ENCODE measurements at regions not wholly inside any gene's neighbourhood (a gene's known extent, or its start where the extent isn't known, plus 50 kb on each side); places are given as distances from the start of the nearest gene placed in this dataset.

DNA sequence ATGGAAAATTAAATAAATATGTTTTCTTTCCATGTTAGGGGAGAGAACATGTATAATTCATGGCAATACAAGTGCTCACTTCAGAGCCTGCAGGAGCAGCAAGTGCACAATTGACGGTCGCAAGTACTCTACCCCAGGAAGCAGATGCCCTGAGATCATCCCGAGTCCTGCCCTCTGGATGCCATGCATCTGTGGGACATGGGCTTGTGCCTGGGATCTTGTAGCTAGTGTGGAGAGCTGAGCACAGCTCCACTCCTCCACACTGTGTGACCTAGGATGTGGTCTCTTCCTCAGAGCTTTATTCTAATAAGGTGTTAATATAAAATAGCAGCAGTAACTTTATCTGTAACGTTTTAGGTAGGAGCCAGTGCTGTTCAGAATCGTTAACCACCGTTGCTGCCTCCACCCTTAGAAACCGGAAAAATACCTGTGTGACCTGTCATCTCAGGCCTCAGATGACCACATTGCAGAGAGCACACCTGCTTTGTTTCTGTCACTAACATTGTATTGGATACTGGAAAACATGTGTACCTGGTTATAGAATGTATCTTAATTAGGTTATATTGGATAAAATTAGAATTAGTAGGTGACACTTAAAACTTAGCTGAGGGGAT, 105.0 kb upstream of the GOLGA6L6 start:
- WGBS (ENCODE audit: insufficient coverage), result 90% methylated on average over 7 of the region's 7 CpGs

DNA sequence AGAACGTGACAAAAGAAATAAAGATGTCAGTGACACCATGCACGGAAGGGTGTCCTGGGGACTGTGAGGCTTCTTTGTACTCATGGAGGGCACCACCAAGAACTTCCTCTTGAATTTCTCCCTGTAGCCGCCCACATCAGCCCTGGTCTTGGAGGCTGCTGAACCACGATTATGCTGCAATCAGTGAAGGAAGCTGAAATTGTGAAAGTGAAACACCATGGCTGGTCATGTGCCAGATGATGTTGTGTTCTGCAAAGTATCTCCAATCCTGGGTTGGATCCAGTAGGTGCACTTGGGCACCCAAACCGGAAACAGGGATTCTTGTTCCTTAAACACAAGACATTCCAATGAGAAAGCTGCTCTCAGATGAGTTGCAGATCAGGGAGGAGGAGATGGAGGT, 104.4 kb upstream of the GOLGA6L6 start:
- intact Hi-C loops (cut with micrococcal nuclease), result no loop called here
- H3K4me1 Mint-ChIP-seq, result peaks cover 4% of the 10 kb centered on the region
- WGBS (ENCODE audit: insufficient coverage), result 25% methylated on average over 5 of the region's 5 CpGs
- Histone ChIP-seq H2AFZ (ENCODE audit: insufficient read depth, low read depth, low read length, poor library complexity, severe bottlenecking) (peak overlapping the region; percentile 18), H3K9me3 (replicated peaks in 1 of 2; ENCODE audit: control insufficient read depth in 1 of 2, insufficient read depth in 1 of 2, low read length in 2 of 2) (no peaks in the 10 kb centered on the region), H3K4me1 (ENCODE audit: control insufficient read depth in 1 of 2, insufficient read depth in 2 of 2, low read length in 2 of 2) (peaks cover 12 to 22% of the 10 kb centered on the region in 2 donors), H3K9ac (ENCODE audit: insufficient read depth, low read length, poor library complexity, severe bottlenecking) (no peak overlapping the region), H3K27me3 (ENCODE audit: control insufficient read depth in 2 of 2, insufficient read depth in 2 of 2, low read length in 2 of 2) (no peaks in the 10 kb centered on the region), H3K79me2 (ENCODE audit: insufficient read depth, low read length) (no peaks in the 10 kb centered on the region), H3K36me3 (replicated peaks in 1 of 2; ENCODE audit: control insufficient read depth in 1 of 2, insufficient read depth in 2 of 2, low read length in 2 of 2) (no peaks in the 10 kb centered on the region), H3K4me2 (replicated peaks; ENCODE audit: extremely low read depth, low read length, poor library complexity, severe bottlenecking) (peak overlapping the region; percentile 29), H3K4me3 (replicated peaks in 1 of 3; ENCODE audit: low read depth in 2 of 3, low read length in 3 of 3) (peak overlapping the region in 1 of 3 experiments; percentile 3), H4K20me1 (ENCODE audit: insufficient read depth, low read length) (no peaks in the 10 kb centered on the region), H3K27ac (ENCODE audit: low read depth in 1 of 2, low read length in 2 of 2) (peak overlapping the region in 1 of 2 donors; percentile 21)
- no peaks in the 10 kb centered on the region for H3K9me3 Mint-ChIP-seq
- peak; percentile 85 to 95 (median 90) for DNase-seq
- no peak for TF ChIP-seq CTCF (IDR thresholded peaks at IDR 0.05)
- peaks cover 0 to 2% (median 0%) of the 10 kb centered on the region in 3 donors for H3K27me3 Mint-ChIP-seq (ENCODE audit: low read depth in 3 of 3)
- no peaks in the 10 kb centered on the region for H3K36me3 Mint-ChIP-seq
- no peak overlapping the region for H3K4me3 Mint-ChIP-seq
- no peak overlapping the region for H3K27ac Mint-ChIP-seq

More for the DNA sequence above, 105.0 kb upstream of the GOLGA6L6 start:
- peaks cover 0 to 2% (median 0%) of the 10 kb centered on the region in 3 donors for H3K27me3 Mint-ChIP-seq (ENCODE audit: low read depth in 3 of 3)
- no peak overlapping the region for H3K4me3 Mint-ChIP-seq
- H3K4me1 ChIP-seq (ENCODE audit: control insufficient read depth in 1 of 2, insufficient read depth in 2 of 2, low read length in 2 of 2), result peaks cover 15 to 28% of the 10 kb centered on the region in 2 donors
- no peaks in the 10 kb centered on the region for H4K20me1 ChIP-seq (ENCODE audit: insufficient read depth, low read length)
- no peak overlapping the region for H3K4me2 ChIP-seq (replicated peaks; ENCODE audit: extremely low read depth, low read length, poor library complexity, severe bottlenecking)
- H3K9me3 ChIP-seq (replicated peaks in 1 of 2; ENCODE audit: control insufficient read depth in 1 of 2, insufficient read depth in 1 of 2, low read length in 2 of 2), result no peaks in the 10 kb centered on the region
- no peaks in the 10 kb centered on the region for H3K9me3 Mint-ChIP-seq
- H3K36me3 ChIP-seq (replicated peaks in 1 of 2; ENCODE audit: control insufficient read depth in 1 of 2, insufficient read depth in 2 of 2, low read length in 2 of 2), result no peaks in the 10 kb centered on the region
- no peak overlapping the region for H3K4me3 ChIP-seq (replicated peaks in 1 of 3; ENCODE audit: low read depth in 2 of 3, low read length in 3 of 3)
- no peak for TF ChIP-seq CTCF (IDR thresholded peaks at IDR 0.05)
- H2AFZ ChIP-seq (ENCODE audit: insufficient read depth, low read depth, low read length, poor library complexity, severe bottlenecking), result peak overlapping the region; percentile 18
- H3K27me3 ChIP-seq (ENCODE audit: control insufficient read depth in 2 of 2, insufficient read depth in 2 of 2, low read length in 2 of 2), result no peaks in the 10 kb centered on the region
- peak overlapping the region in 1 of 2 donors; percentile 21 for H3K27ac ChIP-seq (ENCODE audit: low read depth in 1 of 2, low read length in 2 of 2)
- H3K36me3 Mint-ChIP-seq, result no peaks in the 10 kb centered on the region
- peaks cover 4% of the 10 kb centered on the region for H3K4me1 Mint-ChIP-seq
- intact Hi-C loops (cut with micrococcal nuclease), result no loop called here
- H3K79me2 ChIP-seq (ENCODE audit: insufficient read depth, low read length), result no peaks in the 10 kb centered on the region
- peak in 1 of 3 donors; percentile 15 for DNase-seq
- H3K27ac Mint-ChIP-seq, result no peak overlapping the region
- no peak overlapping the region for H3K9ac ChIP-seq (ENCODE audit: insufficient read depth, low read length, poor library complexity, severe bottlenecking)
